OCI-LY3 (cell line): ENCODE measurements at regions not wholly inside any gene's neighbourhood (a gene's known extent, or its start where the extent isn't known, plus 50 kb on each side); places are given as distances from the start of the nearest gene placed in this dataset.

Experiments
- H2AFZ ChIP-seq: fragments of 200-600, 300-600 bp; shearing (Covaris generic); 2 replicates; pipeline ENCODE4 v1.6.0; 2014; ENCODE audit warnings: antibody characterized with exemption, low read depth, low read length
- H3K27ac ChIP-seq: fragments of 200-600, 300-600 bp; sonication (generic); 2 replicates; pipeline ENCODE4 v1.5.1; 2014; ENCODE audit warnings: mild to moderate bottlenecking, low read length, moderate library complexity, mixed read lengths
- H3K27me3 ChIP-seq: fragments of 200-600, 300-600 bp; sonication (generic); 2 replicates; pipeline ENCODE4 v1.6.1; 2014; ENCODE audit warnings: low read depth, low read length, mixed read lengths
- H3K36me3 ChIP-seq: fragments of 200-600, 300-600 bp; sonication (generic); replicated peaks from 2 replicates; pipeline ENCODE3; 2014; ENCODE audit warnings: low read depth, low read length, mixed read lengths
- H3K4me1 ChIP-seq: fragments of 300-600, 200-600 bp; sonication (generic); 2 replicates; pipeline ENCODE4 v1.6.1; 2014; ENCODE audit warnings: low read length, mixed read lengths
- H3K4me2 ChIP-seq: fragments of 200-600, 300-600 bp; sonication (generic); 2 replicates; pipeline ENCODE4 v1.6.1; 2014; ENCODE audit warnings: low read length, mixed read lengths
- H3K4me3 ChIP-seq: fragments of 300-600, 200-600 bp; sonication (generic); 2 replicates; pipeline ENCODE4 v1.5.1; 2014; ENCODE audit warnings: antibody characterized with exemption, mild to moderate bottlenecking, low read length, moderate library complexity
- H3K79me2 ChIP-seq: fragments of 300-600, 200-600 bp; shearing (Covaris generic); 2 replicates; pipeline ENCODE4 v1.6.1; 2014; ENCODE audit warnings: mild to moderate bottlenecking, low read length, mixed read lengths
- H3K9ac ChIP-seq: fragments of 300-600, 200-600 bp; shearing (Covaris generic); 2 replicates; pipeline ENCODE4 v1.6.0; 2014; ENCODE audit warnings: mild to moderate bottlenecking, low read length, moderate library complexity
- H3K9me3 ChIP-seq: fragments of 200-600, 300-600 bp; shearing (Covaris generic); 2 replicates; pipeline ENCODE4 v1.6.1; 2014; ENCODE audit warnings: low read length, mixed read lengths; ENCODE audit not compliant: insufficient read depth
- H4K20me1 ChIP-seq: fragments of 200-600, 300-600 bp; sonication (generic); 2 replicates; pipeline ENCODE4 v1.6.1; 2016; ENCODE audit warnings: low read length, mixed read lengths; ENCODE audit not compliant: insufficient read depth
- CTCF ChIP-seq: fragments of 200-600, 300-600 bp; sonication (generic); IDR thresholded peaks from 2 replicates; pipeline ENCODE4 v1.5.1; 2014; ENCODE audit warnings: antibody characterized with exemption, low read length, low read depth
- EZH2phosphoT487 ChIP-seq: fragments of 200-600 bp; shearing (Covaris generic); IDR thresholded peaks from 2 replicates; pipeline ENCODE4 v1.6.1; 2018; ENCODE audit warnings: antibody characterized with exemption, mixed run types, low read depth

GRCh38 chr14:103225062-103225461 is 101.8 kb downstream of the TNFAIP2 start:
- Histone ChIP-seq H3K36me3 (no peaks in the 10 kb centered on the region), H3K4me1 (no peaks in the 10 kb centered on the region), H3K79me2 (no peaks in the 10 kb centered on the region), H3K9ac (no peak overlapping the region), H3K4me2 (no peak overlapping the region), H3K4me3 (no peak overlapping the region), H2AFZ (no peak overlapping the region), H3K27ac (no peak overlapping the region), H3K9me3 (no peaks in the 10 kb centered on the region), H4K20me1 (no peaks in the 10 kb centered on the region), H3K27me3 (no peaks in the 10 kb centered on the region)
- no peak for TF ChIP-seq EZH2phosphoT487
- TF ChIP-seq CTCF: no peak

GRCh38 chr14:103225476-103225875 is 102.2 kb downstream of the TNFAIP2 start:
- no peak overlapping the region for H3K27ac ChIP-seq
- no peak overlapping the region for H3K4me3 ChIP-seq
- no peak overlapping the region for H3K9ac ChIP-seq
- TF ChIP-seq EZH2phosphoT487 (no peak), CTCF (no peak)
- no peaks in the 10 kb centered on the region for H3K36me3 ChIP-seq
- no peaks in the 10 kb centered on the region for H3K4me1 ChIP-seq
- no peak overlapping the region for H3K4me2 ChIP-seq
- H3K9me3 ChIP-seq: no peaks in the 10 kb centered on the region
- no peaks in the 10 kb centered on the region for H3K79me2 ChIP-seq
- no peaks in the 10 kb centered on the region for H4K20me1 ChIP-seq
- no peaks in the 10 kb centered on the region for H3K27me3 ChIP-seq
- H2AFZ ChIP-seq: no peak overlapping the region

- Histone ChIP-seq H3K79me2 (no peaks in the 10 kb centered on the region), H3K4me1 (no peaks in the 10 kb centered on the region), H3K9ac (no peak overlapping the region), H2AFZ (no peak overlapping the region), H3K36me3 (no peaks in the 10 kb centered on the region), H3K4me2 (no peak overlapping the region), H3K27me3 (no peaks in the 10 kb centered on the region), H3K4me3 (no peak overlapping the region), H4K20me1 (no peaks in the 10 kb centered on the region), H3K9me3 (no peaks in the 10 kb centered on the region), H3K27ac (no peak overlapping the region)
- TF ChIP-seq CTCF: no peak
- TF ChIP-seq EZH2phosphoT487: no peak
Measured at GRCh38 chr14:103227094-103227768, 104.0 kb downstream of the TNFAIP2 start.

- Histone ChIP-seq H3K9me3 (no peaks in the 10 kb centered on the region), H2AFZ (no peak overlapping the region), H3K4me3 (no peak overlapping the region), H3K27ac (no peak overlapping the region), H3K4me1 (no peaks in the 10 kb centered on the region), H3K36me3 (no peaks in the 10 kb centered on the region), H3K4me2 (no peak overlapping the region), H3K79me2 (no peaks in the 10 kb centered on the region), H4K20me1 (no peaks in the 10 kb centered on the region), H3K9ac (no peak overlapping the region), H3K27me3 (no peaks in the 10 kb centered on the region)
- TF ChIP-seq CTCF: no peak
- no peak for TF ChIP-seq EZH2phosphoT487
Measured at GRCh38 chr14:103228076-103228806, 105.0 kb downstream of the TNFAIP2 start.
